GM23338 (cell line): ENCODE measurements at regions not wholly inside any gene's neighbourhood (a gene's known extent, or its start where the extent isn't known, plus 50 kb on each side); places are given as distances from the start of the nearest gene placed in this dataset.

Experiments
- ATAC-seq: fragments of 200-7000 bp; cut with Tn5 transposase; 3 replicates; pipeline ENCODE4 v1.9.1; 2020
- DNase-seq: peaks from one replicate; pipeline ENCODE4 v3.0.0-alpha.2; 2015; ENCODE audit warnings: low spot score
- H2AFZ ChIP-seq: fragments of 200-600 bp; sonication (generic); 2 replicates; pipeline ENCODE4 v1.8.0; 2016; ENCODE audit warnings: antibody characterized with exemption, mild to moderate bottlenecking, moderate library complexity
- H3F3A ChIP-seq: fragments of 200-600 bp; sonication (generic); replicated peaks from 2 replicates; pipeline ENCODE4 v1.8.0; 2017; ENCODE audit warnings: antibody characterized with exemption, mixed run types, low read depth
- H3K27ac ChIP-seq: fragments of 200-600 bp; sonication (generic); 2 replicates; pipeline ENCODE4 v1.6.1; 2016; ENCODE audit warnings: low read depth
- H3K27me3 ChIP-seq: fragments of 200-600 bp; sonication (generic); 2 replicates; pipeline ENCODE4 v1.8.0; 2016; ENCODE audit warnings: mild to moderate bottlenecking, mixed run types, moderate library complexity; ENCODE audit not compliant: insufficient read depth
- H3K36me3 ChIP-seq: fragments of 200-600 bp; sonication (generic); 2 replicates; pipeline ENCODE4 v1.8.0; 2016; ENCODE audit warnings: mild to moderate bottlenecking; ENCODE audit not compliant: insufficient read depth
- H3K4me1 ChIP-seq: fragments of 200-600 bp; sonication (generic); 2 replicates; pipeline ENCODE4 v1.8.0; 2016; ENCODE audit warnings: mild to moderate bottlenecking, moderate library complexity; ENCODE audit not compliant: insufficient read depth
- H3K4me2 ChIP-seq: fragments of 200-600 bp; sonication (generic); 2 replicates; pipeline ENCODE4 v1.7.1; 2017; ENCODE audit warnings: mixed run types
- H3K4me3 ChIP-seq: fragments of 200-600 bp; sonication (generic); 2 replicates; pipeline ENCODE4 v1.6.1; 2016; ENCODE audit warnings: mixed run types
- H3K79me2 ChIP-seq: fragments of 200-600 bp; sonication (generic); replicated peaks from 2 replicates; pipeline ENCODE4 v1.8.0; 2017; ENCODE audit warnings: mild to moderate bottlenecking; ENCODE audit not compliant: insufficient read depth
- H3K9me2 ChIP-seq: fragments of 200-600 bp; sonication (generic); 2 replicates; pipeline ENCODE4 v1.8.0; 2017; ENCODE audit not compliant: insufficient read depth
- H4K20me1 ChIP-seq: fragments of 200-600 bp; sonication (generic); replicated peaks from 2 replicates; pipeline ENCODE4 v1.8.0; 2017; ENCODE audit warnings: mild to moderate bottlenecking; ENCODE audit not compliant: insufficient read depth
- H3K27ac Mint-ChIP-seq: 2 replicates; pipeline ENCODE4 v1.8.0; 2020; ENCODE audit warnings: inconsistent platforms, mild to moderate bottlenecking, moderate library complexity, mixed read lengths
- H3K27me3 Mint-ChIP-seq: 3 replicates; pipeline ENCODE4 v1.8.0; 2022; ENCODE audit warnings: low read depth, mild to moderate bottlenecking, moderate library complexity, mixed read lengths, inconsistent platforms; ENCODE audit not compliant: insufficient read depth, poor library complexity
- H3K36me3 Mint-ChIP-seq: 3 replicates; pipeline ENCODE4 v1.8.0; 2021; ENCODE audit warnings: low read depth, mild to moderate bottlenecking, inconsistent platforms, moderate library complexity, mixed read lengths
- H3K4me1 Mint-ChIP-seq: 3 replicates; pipeline ENCODE4 v1.8.0; 2020; ENCODE audit warnings: mild to moderate bottlenecking, inconsistent platforms, mixed read lengths
- H3K4me3 Mint-ChIP-seq: 3 replicates; pipeline ENCODE4 v1.8.0; 2021; ENCODE audit warnings: moderate library complexity, mild to moderate bottlenecking, inconsistent platforms, mixed read lengths
- H3K9me3 Mint-ChIP-seq: 3 replicates; pipeline ENCODE4 v1.8.0; 2020; ENCODE audit warnings: moderate library complexity, mild to moderate bottlenecking, inconsistent platforms, mixed read lengths
- CREB1 ChIP-seq: fragments of 250-450 bp; sonication (Bioruptor Pico); IDR thresholded peaks from 2 replicates; pipeline ENCODE4 v1.5.0; 2020; ENCODE audit warnings: low read depth, mild to moderate bottlenecking, moderate library complexity
- EZH2 ChIP-seq: fragments of 200-600 bp; sonication (generic); IDR thresholded peaks from one replicate; pipeline ENCODE4 v1.8.0; 2017; ENCODE audit warnings: antibody characterized with exemption, mild to moderate bottlenecking, low read depth; ENCODE audit not compliant: unreplicated experiment
- EZH2phosphoT487 ChIP-seq: fragments of 200-600 bp; sonication (generic); IDR thresholded peaks from one replicate; pipeline ENCODE4 v1.8.1; 2018; ENCODE audit warnings: antibody characterized with exemption; ENCODE audit not compliant: unreplicated experiment
- STAT1 ChIP-seq: IDR thresholded peaks from one replicate; pipeline ENCODE4 v1.6.1; 2016; ENCODE audit warnings: antibody characterized with exemption; ENCODE audit not compliant: unreplicated experiment
- ZNF331 ChIP-seq: fragments of 250-450 bp; sonication (Bioruptor Pico); IDR thresholded peaks from 2 replicates; pipeline ENCODE4 v1.5.0; 2020; ENCODE audit warnings: low read depth, mild to moderate bottlenecking, moderate library complexity
- ZNF462 ChIP-seq: fragments of 250-450 bp; sonication (Bioruptor Pico); IDR thresholded peaks from 2 replicates; pipeline ENCODE4 v1.5.0; 2020; ENCODE audit warnings: mild to moderate bottlenecking, moderate library complexity
- TF ChIP-seq, protein P1 (sequence below), 2 experiments: fragments of 200-600 bp in 1 of 2; sonication (generic) in 1 of 2; conservative IDR thresholded peaks; 2 replicates each; pipeline versions ENCODE4 v1.5.1 to v1.6.1; 2016 to 2017; ENCODE audit warnings: antibody characterized with exemption in 2 of 2, low read depth in 2 of 2, mild to moderate bottlenecking in 2 of 2, moderate library complexity in 1 of 2

DNA sequence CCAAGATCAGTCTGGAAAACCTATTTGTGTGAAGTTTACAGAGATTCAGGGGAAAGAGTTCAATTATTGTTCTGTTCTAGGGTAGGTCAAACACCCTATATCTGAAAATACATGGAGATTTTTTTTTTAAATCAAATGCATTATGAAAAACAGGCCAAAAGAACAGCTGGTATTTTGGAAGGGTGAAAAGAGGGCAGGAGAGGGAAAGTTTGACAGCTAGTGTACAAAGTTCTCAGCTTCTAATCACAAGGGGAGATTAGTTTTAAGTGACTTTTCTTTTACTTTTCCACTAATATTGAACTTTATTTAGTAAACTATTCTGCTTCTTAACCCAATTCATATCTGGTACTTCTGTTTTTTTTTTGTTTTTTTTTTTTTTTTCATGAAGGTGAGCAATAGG lies 66.2 kb upstream of the GRID2 start (continued):
- TF ChIP-seq ZNF462 (CRISPR knock-in tag) (no peak), STAT1 (no peak), EZH2 (no peak)
- TF ChIP-seq, protein P1, sequence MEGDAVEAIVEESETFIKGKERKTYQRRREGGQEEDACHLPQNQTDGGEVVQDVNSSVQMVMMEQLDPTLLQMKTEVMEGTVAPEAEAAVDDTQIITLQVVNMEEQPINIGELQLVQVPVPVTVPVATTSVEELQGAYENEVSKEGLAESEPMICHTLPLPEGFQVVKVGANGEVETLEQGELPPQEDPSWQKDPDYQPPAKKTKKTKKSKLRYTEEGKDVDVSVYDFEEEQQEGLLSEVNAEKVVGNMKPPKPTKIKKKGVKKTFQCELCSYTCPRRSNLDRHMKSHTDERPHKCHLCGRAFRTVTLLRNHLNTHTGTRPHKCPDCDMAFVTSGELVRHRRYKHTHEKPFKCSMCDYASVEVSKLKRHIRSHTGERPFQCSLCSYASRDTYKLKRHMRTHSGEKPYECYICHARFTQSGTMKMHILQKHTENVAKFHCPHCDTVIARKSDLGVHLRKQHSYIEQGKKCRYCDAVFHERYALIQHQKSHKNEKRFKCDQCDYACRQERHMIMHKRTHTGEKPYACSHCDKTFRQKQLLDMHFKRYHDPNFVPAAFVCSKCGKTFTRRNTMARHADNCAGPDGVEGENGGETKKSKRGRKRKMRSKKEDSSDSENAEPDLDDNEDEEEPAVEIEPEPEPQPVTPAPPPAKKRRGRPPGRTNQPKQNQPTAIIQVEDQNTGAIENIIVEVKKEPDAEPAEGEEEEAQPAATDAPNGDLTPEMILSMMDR (conservative IDR thresholded peaks at IDR 0.05; ENCODE audit: low read depth in 2 of 2), result no peak

- Histone ChIP-seq H3K4me3 (no peak overlapping the region), H3K27me3 (peaks cover 88% of the 10 kb centered on the region), H3K27ac (no peak overlapping the region), H3K4me1 (no peaks in the 10 kb centered on the region), H3K4me2 (no peak overlapping the region), H4K20me1 (no peaks in the 10 kb centered on the region), H3F3A (no peaks in the 10 kb centered on the region), H3K9me2 (no peaks in the 10 kb centered on the region), H2AFZ (no peak overlapping the region), H3K36me3 (no peaks in the 10 kb centered on the region), H3K79me2 (no peaks in the 10 kb centered on the region)
- Mint-ChIP-seq H3K9me3 (peaks cover 7% of the 10 kb centered on the region), H3K4me1 (peaks cover 5% of the 10 kb centered on the region), H3K4me3 (no peak overlapping the region), H3K27me3 (peaks cover 3% of the 10 kb centered on the region), H3K27ac (no peak overlapping the region), H3K36me3 (peaks cover 9% of the 10 kb centered on the region)
- DNase-seq, result no peak
- ATAC-seq, result no peak
- TF ChIP-seq EZH2phosphoT487, result no peak
- no peak for TF ChIP-seq ZNF462 (CRISPR knock-in tag)
- TF ChIP-seq CREB1 (CRISPR knock-in tag), result no peak
- TF ChIP-seq EZH2, result no peak
- TF ChIP-seq ZNF331, result no peak
These were observed 62.7 kb upstream of the GRID2 start for GRCh38 chr4:92241094-92241493.
